ENCODE measurements at regions not wholly inside any gene's neighbourhood (a gene's known extent, or its start where the extent isn't known, plus 50 kb on each side); places are given as distances from the start of the nearest gene placed in this dataset.

- TF ChIP-seq CTCF (IDR thresholded peaks at IDR 0.05) (no peak), EZH2 (IDR thresholded peaks at IDR 0.05; ENCODE audit: borderline replicate concordance, insufficient read depth, low read depth, low read length, poor library complexity, severe bottlenecking) (no peak)
Observed at GRCh38 chr2:65668744-65669143, 236.3 kb upstream of the SPRED2 start.

Data from B cell (primary cell).